ENCODE measurements at regions not wholly inside any gene's neighbourhood (a gene's known extent, or its start where the extent isn't known, plus 50 kb on each side); places are given as distances from the start of the nearest gene placed in this dataset.
"Not testable (repeated sequence)": the region's sequence is repeated elsewhere in the genome, so short reads cannot be mapped to it uniquely, and the experiment has no call there.

DNA sequence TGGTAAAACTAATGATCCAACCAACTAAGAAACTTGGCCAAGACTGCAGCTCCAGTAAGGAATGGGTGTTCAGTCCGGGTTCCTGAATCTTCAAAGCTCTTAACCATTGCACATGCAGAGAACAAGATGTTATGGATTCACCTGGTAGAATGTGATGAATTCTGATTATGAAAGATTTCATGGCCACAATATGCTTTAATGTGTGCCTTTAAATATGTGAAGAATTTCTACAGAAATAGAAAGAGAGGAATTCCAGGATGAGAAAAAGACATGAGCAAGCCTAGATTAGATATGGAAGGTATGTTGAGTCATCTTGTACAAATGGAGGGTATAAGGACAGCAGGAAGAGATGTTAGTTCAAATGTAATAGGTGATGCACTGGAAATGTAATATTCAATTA is 472.2 kb upstream of the TENM3 start:
- DNase-seq = no peak

DNA sequence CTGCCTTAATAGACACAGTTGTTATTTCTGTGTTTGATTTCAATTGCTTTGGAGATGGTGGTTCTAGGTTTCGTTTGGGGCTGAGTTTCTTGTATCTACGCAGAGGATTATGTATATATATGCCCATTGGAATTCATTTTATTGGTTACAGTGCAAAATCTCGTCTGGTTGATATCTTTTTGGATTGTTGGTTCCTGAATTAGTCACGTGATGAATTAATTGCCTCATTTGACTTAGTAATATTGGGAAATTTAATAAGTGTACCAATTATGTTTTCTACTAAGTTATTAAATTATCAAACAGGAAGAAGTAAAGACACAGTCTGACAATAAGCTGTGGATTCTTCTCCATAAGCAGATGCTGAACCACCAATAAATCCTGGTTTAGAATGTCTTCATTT is 467.9 kb upstream of the TENM3 start:
- DNase-seq = no peak

DNA sequence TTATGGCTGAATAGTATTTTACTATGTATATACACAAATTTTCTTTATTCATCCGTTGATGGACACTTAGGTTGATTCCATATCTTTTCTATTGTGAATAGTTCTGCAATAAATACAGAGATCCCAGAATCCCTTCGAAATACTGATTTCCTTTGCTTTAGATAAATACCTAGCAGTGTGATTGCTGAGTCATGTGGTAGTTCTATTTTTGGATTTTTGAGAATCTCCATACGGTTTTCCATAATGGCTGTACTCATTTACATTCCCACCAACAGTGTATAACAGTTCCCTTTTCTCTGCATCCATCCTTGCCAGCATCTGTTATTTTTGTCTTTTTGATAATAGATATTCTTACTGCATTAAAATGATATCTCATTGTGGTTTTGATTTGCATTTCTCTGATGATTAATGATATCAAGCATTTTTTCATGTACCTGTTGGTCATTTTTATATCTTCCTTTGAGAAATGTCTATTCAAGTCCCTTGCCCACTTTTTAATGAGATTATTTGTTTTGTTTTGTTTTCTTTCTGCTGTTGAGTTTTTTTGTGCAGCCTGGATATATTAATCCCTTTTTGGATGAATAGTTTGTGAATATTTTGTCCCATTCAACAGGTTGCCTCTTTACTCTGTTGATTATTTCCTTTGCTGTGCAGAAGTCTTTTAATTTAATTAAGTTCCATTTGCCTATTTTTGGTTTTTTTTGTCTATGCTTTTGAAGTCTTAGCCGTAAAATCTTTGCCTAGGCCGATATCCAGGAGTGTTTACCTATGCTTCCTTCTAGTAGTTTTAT is 466.7 kb upstream of the TENM3 start:
- no peak for DNase-seq

DNA sequence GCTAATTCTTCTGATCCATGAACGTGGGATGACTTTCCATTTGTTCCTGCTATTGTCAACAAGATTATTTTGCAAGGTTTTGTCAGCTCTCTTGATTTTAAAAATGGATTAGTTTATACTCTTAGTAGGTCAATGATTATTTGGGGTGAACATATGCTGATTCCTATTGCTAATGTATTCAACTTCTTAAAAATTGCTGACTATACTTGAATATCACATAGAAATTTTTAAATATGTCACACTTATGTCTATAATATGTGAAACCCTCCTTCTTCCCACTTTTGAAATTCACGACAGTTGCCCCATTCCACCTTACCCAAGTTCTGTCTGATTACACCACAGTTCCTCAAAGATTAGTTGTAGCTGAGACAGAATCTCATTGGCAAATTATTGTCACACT is 465.7 kb upstream of the TENM3 start:
- DNase-seq = no peak

DNA sequence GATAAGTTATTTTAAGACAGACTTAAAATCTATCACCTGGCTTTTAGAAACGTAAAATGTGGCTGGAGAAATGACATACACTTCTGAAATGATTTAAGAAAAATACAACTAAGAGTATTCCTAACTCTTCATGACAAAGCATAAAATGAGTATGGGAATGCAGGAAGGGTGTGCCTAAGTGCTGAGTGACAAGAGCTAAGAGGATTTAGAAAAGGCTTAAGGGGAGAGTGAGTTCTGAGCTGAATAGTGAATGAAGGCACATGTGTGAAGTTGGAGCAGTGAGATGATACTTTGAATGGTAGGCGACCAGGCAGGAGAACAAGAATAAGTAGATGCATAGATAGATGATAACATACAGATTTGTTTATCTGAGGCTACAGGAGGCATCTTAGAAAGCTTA is 458.3 kb upstream of the TENM3 start:
- DNase-seq = no peak

DNA sequence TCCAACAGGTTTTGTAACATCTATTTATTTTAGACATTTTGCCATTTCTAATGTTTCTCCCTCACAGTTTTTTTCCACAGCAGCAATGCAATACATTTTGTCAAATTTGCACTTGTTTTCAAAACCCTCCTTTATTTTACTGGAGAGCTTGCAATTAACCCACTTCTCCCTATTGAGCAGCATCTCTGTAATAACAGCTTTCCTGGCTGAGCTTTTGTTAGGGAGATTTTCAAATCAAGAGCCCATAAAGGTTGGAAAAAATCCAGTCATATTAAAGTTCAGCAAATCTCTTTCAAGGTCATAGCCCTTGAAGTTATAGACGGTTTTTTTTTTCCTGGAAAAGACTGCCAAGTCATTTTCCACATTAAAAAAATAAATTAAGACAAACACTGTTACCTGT is 450.6 kb upstream of the TENM3 start:
- no peak for DNase-seq

DNA sequence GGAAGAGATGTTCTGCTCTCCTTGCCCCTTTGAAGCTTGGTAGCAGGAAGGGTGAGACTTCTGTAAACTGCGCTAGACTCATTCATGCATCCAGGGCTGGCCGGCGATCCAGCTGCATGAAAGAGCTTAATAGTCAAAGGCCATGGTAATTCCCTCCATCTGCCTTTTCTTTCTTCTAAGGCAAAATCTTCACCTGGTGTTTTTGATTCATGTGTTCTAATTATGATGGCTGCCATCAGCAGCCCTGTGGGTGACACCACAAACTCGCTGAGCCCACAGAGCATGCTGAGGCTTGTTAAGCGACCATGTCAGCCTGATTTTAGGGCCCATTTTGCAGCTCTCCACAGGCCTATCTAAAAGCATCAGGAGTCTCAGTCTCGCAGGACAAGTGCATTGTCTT is 450.1 kb upstream of the TENM3 start:
- DNase-seq = no peak

DNA sequence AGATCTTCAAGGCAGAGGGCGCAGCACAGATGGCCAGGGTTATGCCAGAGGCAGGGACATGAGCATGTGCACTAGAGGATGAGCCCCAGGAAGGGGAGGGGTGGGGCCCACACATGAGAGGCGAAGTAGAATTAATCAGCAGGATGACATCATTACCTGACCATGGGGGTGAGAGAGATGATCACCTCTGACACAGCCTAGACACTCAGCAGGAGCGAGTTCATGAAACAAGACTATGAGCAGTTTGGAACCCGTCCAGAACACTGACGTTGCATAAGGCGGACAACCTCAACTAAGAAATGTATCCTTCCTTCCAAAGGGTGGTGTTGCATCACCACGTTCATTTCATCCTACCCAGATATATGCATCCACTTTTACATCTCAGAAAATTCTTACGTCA is 446.7 kb upstream of the TENM3 start:
- no peak for DNase-seq

DNA sequence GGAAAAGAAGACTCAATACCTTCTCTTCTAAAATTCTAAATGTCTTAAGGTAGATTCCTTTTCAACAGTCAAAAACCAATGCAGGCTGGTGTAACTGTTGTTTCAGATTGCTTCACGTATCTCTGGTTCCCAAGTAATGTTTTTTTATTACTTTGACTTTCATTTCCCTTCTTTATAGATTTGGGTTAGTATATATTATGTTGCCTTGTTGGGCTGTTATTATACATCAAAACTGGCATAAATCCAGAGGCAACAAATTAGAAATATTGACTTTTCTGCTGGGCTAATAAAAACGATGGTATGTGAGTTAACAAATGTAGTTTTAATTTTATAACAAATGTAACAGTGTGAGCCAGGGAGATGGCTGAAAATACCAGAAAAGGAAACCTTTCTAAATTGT is 444.7 kb upstream of the TENM3 start:
- no peak for DNase-seq

DNA sequence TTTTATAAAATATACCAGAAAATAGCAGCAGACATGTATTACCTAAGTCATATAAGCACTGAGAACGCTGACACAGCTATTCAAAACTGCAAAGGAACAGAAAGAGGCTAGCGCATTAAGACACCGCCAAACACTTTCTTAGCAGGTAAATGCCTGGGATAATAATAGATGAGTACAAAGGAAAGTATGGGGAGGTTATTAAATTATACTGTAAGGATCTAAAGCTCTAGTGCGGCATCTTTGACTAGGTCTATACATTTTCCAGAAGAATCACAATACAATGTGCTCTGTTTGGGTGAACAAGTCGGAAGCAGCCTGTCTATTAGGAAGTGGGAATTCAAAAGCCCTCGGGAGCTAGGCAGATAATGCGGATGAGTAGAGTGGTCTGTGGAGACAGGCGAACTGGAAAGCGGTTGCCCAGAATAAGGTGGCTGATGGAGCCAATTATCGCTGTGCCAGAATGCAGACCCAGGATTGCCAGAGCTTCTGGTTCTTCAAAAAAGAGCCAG is 443.6 kb upstream of the TENM3 start:
- DNase-seq = no peak

DNA sequence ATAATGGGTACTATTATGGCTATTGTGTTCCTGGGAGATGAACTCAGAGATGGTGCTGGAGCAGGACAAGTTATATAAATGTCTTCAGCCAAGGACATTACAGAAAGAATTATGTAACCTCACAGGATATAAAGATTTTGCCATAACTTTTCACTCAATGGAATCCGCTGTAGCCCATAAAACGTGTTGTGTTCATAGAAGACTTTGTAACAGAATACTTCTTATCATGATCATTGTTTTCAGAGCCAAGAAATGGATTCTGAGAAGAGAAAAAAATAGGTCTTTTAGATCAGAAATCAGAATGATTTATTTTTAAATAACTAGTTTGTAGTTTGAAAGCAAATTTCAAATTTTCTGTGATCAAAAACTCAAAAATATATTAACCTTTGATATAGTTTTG is 441.0 kb upstream of the TENM3 start:
- no peak for DNase-seq

DNA sequence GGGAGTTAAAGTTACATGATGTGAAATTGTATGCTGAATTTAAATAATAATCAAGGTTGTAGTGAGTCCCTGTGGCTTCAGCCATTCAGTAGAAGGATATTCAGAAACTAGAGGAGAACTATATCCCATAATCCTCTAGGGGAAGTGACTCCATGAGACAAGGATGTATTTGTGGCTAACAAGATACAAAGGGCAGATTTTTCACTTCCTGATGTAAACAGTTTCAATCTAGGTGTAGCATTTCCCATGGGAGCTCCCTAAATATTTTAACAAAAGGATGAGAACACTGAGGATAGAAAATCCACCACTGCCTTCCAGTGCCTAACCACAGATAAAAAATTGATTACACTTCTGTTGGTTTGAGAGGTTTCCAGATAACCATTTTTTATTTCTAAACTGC is 435.4 kb upstream of the TENM3 start:
- no peak for DNase-seq

DNA sequence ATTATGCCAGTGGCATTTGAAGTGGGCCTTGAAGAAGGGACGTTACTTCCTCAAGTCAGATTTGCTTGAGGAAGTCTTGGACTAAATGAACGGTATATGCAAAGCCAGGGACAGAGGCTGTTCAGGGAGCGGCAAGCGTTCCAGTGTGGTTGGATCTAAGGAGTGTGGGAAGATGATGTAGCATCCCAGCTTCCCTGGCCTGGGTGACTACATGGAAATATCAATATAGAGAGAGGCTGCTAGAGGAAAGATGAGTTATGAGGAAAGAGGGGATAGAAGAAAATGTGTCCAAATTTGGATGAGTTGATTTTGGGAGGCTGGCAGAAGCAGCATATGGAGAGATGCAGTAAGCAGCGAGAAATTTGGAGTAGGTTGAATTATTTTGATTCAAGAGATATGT is 432.5 kb upstream of the TENM3 start:
- no peak for DNase-seq

DNA sequence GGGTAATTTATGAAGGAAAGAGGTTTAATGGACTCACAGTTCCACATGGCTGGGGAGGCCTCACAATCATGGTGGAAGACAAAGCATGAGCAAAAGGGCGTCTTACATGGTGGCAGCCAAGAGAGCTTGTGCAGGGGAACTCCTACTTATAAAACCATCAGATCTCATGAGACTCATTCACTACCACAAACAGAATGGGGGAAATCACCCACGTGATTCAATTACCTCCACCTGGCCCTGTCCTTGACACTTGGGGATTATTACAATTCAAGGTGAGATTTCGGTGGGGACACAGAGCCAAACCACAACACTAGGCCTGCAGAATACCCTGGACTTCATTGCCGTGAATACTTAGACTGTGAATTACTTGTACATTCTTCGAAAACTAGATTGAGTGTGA is 431.7 kb upstream of the TENM3 start:
- not testable (repeated sequence) for DNase-seq

DNA sequence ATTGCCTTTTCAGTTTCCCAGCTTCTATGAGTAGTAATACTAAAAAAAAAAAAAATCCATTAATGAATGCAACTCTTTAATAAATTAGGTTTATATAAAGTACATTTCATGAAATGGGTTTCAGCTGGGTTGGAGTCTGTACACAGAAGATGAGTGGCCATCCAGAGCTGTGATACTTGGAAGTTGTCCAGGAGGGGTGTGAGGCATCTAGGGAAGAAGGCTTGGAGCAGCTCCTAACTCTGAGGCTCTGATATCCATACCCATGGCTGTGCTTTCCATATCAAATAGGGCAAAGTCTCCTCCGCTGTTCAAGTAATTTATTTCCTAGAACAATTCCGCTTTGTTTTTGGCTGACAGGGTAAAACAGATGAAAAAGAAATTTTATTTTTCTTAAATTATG is 423.3 kb upstream of the TENM3 start:
- DNase-seq = no peak

DNA sequence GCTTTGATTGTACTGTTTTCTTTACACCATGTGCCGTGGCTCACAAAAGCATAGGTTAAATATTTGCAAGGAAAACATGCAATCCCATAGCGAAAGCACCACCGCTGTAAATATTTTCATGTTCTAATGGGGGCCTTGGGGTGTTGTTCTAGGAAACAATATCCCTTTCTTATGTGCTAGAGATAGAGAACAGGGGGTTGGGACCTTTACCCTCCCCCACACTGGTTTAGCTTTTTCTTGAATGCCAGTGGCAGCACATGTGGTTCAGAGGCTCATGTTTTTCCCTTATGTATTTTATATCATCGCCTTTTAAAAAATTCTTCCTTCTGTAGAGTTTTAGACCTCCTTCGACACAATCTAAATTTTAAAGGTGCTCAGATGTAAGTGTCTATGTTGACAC is 422.6 kb upstream of the TENM3 start:
- DNase-seq = no peak

DNA sequence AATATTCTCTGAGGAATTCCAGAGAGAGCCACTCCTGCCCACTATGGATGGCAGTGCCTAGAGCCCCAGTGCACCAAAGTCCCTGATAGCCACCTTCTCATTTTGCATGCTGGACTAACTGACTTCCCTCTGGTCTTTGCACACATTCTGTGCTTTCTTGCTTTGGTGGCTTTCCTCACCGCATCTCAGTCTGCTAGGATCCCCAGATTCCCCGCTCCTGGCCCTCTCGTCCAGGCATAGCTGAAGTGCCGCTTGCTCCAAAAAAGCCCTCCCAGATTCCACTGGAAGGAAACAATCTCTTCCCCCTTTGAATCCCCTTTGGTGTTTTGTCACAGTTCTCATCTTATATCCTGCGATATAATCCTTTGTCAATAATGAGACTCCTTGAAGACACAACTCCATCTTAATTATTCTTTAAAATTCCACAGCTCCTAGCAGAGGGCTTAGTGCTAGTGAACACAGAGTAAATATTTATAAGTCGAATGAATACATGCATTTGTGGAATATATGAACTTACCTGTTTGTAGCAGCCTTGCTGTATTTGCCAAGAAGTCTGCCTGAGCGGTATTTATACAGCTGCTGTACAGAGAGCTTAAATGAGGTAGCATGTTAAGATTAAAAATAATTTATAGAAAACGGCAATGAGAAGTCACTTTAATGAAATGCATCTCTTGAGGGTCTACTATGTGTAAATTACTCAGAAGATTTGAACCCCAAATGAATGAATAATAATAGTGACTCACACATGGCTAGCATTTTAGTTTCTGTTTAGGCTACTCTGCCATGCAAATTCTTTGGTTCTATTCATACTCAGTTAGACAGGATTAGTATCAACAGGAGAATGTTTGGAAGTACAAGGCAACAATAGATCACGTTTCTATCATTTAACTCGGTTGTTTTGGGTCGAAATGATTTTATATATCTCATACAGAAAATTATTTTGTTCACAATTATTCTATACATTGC is 421.9 kb upstream of the TENM3 start:
- DNase-seq = no peak

DNA sequence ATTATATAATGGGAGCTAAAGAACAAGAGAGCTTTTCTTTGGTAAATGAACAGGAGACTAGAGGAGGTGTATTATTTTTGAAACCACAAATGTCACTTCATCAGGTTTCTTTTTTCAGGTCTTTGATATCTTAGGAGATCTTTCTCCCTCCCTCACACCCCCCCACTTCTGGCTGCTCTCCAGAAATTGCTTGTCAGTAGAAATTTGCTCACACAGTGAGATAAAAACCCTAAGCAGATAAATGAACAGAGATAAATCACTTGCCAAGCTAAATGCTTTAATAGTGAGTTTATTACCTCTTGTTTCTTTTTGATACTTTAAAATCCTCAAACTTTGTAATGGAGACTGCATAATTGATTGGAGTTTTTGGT is 421.2 kb upstream of the TENM3 start:
- DNase-seq = no peak

DNA sequence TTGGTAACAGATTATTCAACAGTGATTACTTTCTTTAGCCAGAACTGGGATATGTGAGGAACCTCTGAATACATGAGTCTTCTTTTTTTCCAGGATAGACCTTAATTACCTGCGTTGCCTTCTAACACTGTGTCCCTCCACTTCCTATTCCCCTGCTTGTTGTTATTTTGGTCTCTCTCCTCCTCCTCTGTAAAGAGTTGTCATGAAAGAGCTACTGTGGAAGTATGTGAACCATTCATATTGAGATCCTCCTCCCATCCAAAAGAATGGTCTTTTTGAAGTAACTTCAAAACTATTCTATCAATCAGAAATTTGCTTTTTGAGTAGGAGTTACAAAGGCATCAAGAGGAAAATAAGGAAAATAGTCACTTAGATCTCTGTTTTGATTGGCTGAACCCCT is 420.0 kb upstream of the TENM3 start:
- no peak for DNase-seq

DNA sequence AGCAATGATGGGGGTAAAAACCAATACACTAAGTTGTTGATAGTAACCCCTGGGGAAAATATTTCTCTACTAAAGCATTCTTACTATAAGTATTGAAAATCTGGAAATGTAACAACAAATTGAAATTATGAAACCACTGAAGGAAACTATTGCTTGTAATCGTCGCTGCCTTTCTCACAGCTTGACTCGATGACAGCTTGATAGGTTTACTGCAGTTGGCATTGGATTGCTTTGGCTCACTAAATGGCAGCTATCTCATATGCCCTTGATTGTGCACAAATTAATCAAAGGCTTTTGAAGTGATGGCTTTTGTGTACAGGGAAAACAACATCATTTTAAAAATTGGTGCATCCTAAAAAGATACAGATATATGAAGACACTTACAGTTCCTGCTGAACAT is 419.6 kb upstream of the TENM3 start:
- DNase-seq = no peak

DNA sequence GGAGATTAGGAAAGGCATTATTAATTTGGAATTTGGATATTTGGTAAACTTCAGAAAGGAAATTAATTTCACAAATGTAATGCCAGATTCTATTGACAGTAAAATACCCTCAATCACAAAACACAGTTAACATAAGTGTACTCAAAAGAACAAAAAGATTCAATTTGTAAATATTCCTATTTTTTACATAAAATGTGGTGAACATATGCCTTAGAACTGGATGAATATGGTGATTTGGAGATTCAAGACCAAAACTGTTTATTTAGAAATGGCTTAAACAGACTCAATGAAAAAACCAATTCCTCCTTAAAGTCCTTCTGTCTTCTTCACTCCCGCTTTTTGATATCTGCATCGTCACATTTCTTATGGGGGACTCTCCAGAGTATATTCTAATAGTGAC is 417.6 kb upstream of the TENM3 start:
- DNase-seq = no peak

DNA sequence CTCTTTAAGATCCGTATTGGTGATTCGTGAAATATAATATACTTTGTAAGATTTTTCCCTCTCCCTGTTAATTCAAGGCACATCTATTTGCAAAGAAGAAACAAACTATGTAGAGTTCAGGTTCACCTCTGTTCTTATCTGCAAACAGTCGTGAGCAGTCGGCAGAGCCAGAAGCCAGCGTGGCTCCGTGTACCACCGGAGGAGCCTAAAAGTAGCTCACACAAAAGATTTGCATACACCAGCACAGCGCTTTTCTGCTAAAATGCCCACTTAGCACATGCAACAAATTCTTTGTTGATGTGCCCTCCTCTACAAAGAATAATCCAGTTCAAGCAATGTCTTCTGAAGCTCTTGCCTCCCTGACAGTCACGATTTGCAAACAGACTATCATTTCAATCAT is 416.0 kb upstream of the TENM3 start:
- DNase-seq = no peak

DNA sequence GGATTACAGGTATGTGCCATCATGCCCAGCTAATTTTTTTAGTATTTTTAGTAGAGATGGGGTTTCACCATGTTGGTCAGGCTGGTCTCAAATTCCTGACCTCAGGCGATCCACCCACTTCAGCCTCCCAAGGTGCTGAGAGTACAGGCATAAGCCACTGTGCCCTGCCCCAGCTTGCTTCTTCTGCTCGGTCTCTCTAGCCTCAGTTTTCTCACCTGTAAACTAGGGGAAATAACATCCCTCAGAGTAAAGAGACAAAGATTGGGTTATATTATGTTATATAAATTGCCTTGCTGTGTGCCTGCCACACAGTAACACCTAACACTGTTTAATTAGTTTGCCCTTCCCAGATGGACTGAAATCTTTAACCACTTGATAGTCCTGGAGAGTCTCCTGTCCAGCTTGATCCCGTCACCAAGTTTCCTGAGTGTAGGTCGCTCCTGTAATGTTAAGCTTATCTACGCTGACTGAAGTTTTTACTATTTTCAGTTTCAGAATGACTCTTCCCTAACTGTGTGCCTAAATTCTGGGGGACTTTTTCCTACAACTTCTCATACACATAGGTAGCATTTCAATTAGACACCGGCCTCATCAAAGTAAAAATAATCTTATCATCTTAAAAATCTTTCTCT is 412.7 kb upstream of the TENM3 start:
- no peak for DNase-seq

DNA sequence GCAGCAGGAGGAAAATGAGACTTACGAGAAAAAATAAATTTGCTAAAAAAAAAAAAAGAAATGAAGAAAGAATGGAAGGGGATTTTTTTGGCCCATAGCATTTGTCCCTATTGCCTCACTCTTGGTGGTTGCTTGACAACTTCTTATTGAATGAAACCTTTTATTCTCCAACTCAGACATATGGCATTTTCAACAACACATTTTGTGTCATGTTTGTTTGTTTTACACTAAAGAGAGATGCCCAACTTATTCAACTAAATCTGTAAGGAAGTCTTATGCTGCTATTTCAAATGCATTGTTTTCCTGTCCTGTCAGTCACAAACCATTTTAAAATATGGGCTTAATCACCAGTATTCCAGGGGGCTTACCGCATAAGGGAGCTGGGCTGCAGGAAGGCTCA is 409.1 kb upstream of the TENM3 start:
- no peak for DNase-seq

Data from activated naive CD4-positive, alpha-beta T cell (primary cell).